HG03342 (cell line): ENCODE measurements at regions not wholly inside any gene's neighbourhood (a gene's known extent, or its start where the extent isn't known, plus 50 kb on each side); places are given as distances from the start of the nearest gene placed in this dataset.

Experiments
- ATAC-seq: cut with Tn5 transposase; IDR thresholded peaks from one replicate; pipeline ENCODE4 v1.9.1; 2021; ENCODE audit warnings: mild to moderate bottlenecking, moderate library complexity; ENCODE audit not compliant: unreplicated experiment

DNA sequence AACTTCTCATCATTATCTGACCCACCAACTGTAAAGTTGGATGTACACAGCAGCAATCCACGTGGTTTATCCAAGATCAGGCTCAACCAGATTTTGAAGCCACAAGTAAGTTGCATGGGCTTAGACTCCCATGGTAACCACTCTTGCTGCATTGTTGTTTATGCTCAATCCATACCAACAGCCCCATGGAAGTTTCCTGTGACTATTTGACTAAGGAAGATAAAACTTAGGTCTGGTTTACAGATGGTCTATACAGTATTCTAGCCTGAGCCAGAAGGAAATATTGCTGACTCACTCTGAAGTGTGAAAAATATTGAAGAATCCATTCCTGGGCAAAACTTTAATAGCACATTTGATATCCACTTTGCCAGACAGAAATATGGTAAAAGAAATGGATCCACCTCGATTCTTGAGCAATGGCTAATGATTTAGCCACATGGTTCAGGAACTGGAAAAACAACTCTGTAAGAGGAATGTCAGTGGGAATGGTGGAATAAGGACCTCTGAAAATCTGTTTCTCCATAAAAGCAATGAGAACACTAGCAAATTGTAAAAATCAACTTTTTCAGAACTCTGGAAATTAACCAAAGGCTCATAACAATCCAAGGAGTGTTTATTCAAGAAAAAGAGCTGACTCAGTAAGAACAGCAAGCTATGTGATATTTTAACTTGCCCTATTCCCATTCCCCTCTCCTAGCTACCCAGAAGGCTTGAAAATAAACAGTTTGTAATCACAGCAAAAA, 162.9 kb upstream of the STT3B start:
- ATAC-seq: no peak

DNA sequence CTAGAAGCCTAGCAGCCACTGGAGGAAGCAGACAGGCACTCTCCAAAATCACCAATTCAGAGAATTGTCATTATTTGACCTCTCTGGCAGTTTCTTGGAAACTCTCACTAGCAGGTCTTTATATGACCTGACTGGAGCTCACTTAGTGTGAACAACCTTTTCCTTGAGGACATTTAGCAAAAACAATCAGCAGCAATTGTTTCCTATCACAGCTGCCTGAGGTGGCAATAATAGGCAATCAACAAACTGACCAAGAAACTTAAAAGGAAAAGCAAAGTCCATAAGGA, 162.4 kb upstream of the STT3B start:
- no peak for ATAC-seq

DNA sequence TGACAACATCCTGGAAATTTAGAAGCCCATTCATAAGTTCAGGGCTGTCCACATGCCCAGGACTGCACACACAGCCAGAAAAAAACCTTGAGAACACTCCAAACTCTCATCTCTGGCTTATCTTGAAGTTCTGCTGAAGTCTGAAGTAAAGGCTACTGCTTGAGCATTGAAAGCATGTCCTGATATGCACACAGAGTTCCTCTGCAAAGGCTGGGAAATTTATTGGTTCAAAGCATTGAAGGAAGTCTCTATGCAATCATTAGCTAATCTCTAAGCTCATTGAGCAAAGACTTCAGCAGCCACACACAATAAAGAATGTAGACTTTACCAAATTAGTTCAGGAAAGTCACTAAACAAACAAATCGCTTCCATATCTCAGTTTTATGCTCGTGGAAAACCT, 162.0 kb upstream of the STT3B start:
- ATAC-seq: no peak

DNA sequence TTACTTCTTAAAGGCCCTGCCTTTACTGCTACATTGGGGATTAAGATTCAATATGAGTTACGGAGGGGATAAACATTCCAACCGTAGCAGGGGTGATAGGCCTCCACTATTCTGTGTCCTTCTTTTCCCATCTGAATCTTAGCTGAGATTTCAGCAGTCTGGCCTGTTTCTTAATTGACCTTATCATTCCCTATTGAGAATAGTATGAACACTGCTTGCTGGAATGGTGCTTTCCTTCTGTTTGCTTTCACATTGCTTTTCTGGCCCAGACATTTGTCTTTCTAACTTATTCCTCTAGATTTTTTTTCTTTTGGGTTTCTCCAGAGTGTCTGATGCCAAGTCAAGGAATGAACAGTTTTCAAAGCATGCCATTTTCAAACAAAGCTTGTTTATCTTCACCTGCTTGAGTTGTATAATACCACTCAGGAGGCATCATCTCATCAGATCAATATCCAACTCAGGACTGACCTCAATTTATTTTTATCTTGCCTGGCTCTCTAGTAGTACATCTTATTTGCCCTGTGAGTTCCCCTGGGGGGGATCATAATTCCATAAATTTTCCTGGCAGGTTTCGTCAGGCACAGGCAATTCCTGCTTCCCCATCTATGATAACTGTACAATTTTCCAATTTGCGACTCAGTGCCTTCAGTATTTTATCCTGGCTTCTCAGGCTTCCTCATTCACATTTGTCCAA, 161.1 kb upstream of the STT3B start:
- ATAC-seq: no peak

DNA sequence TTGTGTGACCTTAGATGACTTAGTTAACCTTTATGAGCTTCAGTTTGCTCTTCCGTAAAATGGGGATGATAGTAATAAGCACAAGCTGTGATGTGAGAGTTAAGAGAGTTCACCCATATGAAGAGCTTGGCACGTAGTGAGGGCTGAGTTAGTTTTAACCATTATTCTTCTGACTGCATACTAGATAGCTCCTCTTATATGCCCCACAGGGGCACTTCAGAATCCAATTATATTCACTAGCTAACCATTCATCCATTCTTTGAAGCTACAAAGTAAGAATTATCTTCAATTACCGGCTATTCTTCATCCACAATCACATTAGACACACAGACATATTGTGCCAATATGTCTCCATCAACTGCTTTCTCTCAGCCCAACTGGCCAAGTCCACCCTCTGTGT, 159.0 kb upstream of the STT3B start:
- no peak for ATAC-seq

DNA sequence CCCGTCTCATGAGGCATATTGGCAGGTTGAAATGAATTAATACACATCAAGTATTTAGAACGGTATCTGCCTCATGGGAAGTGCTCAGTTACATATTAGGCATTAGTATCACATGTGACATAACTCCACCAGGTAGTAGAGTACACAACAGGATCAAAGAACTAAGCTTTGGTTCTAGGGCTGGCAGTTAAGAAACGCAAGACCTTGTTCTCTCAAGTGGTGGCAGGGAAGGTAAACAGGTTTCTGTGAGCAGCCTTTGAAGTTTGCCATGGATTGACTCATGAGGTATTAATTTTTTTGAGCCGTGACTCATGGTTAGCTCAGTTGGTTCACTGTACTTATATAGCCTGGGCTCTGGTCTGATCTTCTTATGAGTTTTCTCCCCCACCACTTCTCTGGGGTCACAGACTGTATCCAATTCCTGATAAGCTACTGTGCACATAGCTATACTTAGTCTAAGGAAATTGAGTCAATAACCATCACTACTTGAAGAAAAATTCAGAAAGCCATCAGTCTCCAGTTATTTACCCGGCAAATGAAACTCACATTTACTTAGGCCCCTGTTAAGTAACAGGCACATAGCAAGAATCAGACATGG, 155.6 kb upstream of the STT3B start:
- no peak for ATAC-seq

DNA sequence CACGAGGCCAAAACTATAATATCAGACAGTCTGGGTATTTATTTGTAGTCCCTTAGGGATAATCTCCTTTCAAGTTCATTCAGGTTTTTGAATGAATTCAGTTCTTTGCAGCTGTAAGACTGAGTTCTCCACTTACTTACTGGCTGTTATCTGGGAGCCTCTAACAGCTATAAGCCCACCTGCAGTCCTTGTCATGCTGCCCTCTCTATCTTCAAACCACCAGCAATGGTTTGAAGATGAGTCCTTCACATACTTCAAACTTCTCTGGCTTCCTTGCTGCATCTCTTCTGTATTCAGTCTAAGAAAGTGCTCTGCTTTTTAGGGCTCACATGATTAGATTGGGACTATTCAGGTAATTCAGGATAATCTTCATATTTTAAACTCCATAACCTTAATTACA, 154.5 kb upstream of the STT3B start:
- ATAC-seq: no peak

DNA sequence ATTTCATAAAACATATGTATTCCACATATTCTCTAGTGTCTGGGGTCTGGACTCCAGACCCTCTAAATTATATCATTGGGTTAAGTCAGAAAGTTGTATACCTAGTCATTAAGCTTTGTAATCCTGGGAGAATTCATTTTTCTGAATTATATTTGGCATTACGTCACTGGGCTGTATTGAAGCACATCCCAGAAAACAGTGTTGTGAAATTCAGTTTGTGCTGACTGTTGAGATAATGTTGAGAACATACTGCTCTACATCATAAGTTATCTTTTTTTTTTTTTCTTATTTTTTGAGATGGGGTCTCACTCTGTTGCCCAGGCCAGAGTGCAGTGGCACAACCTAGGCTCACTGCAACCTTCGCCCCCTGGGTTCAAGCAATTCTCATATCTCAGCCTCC, 153.1 kb upstream of the STT3B start:
- no peak for ATAC-seq

DNA sequence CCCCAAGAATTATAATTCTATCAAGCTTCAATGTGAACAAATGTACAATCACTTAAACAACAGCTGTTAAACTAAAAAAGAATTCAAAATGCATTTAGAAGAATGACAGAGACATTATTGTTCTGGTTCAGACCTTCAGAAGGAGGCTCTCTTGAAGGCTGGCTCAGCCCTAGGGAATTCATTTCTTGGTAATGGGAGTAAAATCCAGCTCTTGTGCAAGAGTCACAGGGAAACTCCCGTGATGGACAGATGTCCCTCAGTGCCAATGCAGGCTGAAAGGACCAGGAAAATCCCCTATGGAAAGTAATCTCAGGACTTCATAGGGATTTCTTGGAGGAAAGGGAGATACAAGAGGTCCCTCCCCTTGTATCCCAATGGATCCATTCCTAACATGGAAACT, 149.9 kb upstream of the STT3B start:
- no peak for ATAC-seq

DNA sequence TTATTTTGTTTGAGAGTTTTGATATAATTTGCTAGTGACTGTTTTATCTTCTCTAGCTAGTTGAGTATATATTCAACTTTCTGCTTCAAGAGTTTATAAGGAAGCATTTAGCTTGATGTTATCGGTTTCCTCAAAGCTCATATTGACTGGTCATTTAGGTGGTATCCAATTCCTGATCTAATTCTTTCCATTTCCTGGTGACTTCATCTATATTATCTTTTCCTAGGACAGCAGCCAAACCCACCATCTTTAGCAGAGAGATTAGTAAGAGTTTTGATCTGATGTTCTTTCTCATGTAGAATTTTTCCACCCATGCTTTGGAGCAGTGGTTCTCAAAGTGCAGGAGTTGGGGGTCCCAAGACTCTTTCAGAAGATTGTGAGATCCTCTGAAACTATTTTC, 148.6 kb upstream of the STT3B start:
- no peak for ATAC-seq

DNA sequence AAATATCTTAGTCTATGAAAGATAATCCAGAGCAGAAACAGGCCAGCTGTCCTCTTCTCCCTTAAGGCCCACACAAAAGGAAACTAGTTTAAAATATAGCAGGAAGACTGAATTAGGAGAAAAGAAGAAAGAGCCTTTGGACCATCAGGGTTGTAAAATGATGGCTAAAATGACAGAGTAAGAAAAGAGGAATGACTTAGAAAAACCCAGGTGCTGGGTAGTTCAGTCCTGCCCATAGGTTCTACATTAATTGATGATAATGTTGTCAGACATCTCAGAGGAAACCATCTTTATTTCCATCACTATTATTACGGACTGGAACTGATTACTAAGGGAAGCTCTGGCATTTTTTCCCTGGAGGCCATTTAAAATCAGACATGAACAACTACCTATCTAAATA, 142.8 kb upstream of the STT3B start:
- ATAC-seq: no peak

DNA sequence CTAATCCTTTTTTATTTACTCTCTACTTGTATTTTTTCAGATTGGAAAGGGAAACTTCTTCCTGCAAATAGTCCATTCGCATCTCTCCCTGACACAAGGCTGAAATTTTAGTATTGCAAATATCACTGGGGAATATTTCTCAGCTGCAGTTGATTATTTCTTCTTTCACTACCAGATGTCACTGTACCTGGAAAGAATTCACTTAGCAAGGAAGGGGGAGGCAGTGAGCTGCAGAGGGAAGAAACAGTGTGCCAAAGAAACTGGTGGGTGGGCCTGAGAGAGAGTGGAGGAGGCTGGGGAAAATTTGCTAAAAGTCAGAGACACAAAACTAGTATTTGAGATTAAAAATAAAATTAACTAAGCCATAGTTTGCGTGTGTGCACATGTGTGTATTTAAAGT, 142.3 kb upstream of the STT3B start:
- no peak for ATAC-seq

DNA sequence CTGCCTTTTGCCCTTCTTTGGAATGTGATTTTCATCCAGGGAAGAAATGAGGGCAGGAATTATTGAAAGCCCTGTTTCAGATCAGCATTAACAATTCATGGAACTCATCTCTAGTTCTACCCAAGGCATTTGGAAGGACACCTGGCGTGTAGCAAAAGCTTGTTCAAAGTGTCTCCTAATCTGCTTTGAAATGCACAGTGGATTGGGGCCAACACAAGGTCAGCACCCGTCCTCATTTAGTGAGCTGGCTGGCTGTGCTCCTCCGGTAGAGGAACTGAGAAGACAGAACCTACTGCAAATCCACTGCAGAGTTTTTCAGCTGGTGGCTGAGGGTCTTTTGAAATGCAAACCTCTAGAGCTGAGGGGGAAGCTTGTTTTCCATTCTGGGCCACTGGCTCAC, 141.6 kb upstream of the STT3B start:
- no peak for ATAC-seq

DNA sequence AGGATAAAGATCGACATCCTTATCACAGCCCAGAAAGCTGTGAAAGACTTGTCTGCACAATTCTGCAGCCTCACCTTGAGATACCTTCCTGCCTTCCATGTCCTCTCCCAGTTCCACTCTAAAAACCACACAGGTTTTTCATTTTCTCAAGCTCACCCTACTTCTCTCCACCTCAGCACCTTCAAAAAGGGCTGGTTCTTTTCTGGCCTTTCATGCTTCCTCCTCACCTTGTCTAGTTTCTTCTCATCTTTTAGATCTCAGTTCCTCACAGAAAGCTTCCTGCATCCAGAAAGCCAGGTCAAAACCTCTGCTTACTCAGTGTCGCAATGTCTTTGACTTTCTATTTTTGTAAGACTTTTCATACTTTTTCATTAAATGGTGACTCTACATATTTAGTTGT, 140.2 kb upstream of the STT3B start:
- ATAC-seq: no peak

DNA sequence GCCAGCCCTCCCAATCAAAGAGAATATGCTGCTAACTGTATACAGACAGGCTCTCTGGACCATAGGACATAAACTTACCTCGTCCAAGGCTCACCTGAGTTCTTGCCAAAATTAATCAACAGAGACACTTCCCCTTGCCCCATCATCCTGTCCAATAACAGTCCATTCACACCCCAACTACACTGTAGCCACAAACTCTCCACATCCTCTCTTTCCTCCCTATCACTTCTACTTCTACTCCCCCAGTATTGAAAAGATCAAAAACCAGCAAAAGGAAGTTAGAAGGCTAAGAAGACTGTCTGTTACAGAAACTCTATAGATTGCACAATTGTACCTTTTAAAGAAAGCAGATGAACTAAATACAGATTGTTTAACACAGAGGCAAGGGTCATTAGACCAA, 133.5 kb upstream of the STT3B start:
- no peak for ATAC-seq

DNA sequence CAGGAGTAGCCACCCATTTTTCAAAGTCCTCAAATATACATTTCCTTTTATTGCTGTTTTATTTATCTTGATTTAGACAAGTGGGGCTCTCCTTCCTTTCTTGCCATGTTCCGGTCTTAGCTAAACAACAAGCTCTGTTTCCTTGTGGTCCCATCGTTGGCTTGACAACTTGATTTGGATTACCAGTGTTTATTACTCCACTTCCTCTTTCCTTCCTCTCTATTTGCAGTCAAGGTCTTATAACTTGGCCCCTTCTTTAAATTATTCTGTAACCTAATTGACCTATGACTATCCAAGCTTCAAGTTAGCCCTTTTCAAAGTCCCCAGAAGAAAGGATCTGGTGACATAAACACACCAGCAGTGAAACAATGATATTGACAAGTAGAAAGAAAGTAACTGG, 130.6 kb upstream of the STT3B start:
- no peak for ATAC-seq

DNA sequence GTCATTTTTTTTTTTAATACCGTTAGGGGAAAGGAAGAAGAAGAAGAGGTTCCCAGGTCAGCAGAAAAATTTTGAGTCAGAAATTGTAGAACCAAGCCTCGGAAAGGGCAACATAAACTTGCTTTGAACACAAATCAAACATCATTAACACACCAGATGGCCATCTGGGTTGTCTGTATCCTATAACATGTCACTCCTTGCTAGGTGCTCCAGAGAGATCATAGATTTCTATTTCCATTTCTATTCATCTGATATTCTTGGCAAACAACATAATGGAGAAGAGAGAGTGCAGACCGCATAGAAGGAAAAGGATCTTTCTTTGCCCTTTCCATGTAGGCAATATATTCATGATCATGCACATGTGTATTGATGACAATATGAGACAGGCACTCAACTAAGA, 129.5 kb upstream of the STT3B start:
- ATAC-seq: no peak

DNA sequence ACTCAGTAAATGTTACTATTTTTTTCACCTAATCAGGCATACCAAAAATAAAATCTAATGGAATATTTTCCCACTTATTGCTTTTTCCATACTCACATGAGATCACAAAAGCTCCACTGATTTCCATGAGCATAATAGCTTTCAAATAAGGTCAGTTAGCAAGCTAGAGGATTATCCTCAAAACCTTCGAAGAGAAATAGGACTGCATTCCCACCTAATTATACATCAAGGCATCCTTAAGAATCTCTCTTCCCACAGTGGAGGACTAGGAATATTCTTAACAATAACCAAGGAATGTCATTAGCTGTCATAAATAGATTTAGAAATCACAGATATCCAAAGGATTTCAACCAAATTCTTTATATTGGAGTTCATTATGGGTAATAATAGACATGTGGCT, 127.9 kb upstream of the STT3B start:
- no peak for ATAC-seq

DNA sequence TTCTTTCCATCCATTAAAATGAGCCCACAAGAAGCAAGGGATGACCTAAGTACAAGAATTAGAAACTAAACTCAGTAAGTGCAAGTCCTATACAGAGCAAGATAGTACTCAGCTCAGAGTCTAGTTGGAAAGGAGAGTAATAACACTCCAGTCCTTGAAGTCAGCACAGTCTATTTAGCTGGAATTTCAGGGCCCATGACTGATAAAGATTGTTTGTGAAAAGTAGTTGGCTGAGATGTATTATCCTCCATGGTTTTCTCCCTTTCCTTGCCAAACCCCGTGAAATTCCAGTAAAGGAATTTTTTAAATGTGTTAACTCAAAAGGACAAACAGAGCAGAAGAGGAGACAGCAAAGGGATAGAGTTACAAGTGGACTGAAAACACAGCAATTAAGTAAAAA, 127.2 kb upstream of the STT3B start:
- ATAC-seq: no peak

DNA sequence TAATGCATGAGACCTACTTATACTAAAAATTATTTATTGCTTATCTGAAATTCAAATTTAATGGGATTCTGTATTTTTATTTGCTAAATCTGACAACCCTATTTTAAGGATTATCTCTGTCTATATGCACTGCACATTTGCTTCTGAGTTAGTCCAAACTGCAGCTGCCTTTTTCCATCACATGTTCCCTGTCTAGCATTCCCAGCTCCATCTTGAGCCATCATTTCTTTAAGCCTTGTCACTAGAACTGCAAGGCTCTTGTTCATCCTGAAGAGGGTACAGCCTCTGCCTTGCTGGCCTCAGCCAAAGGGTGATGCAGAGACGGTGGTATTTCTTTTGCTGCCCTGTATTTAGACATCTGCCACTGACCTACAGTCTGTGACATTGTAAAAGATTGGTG, 125.8 kb upstream of the STT3B start:
- ATAC-seq: no peak

DNA sequence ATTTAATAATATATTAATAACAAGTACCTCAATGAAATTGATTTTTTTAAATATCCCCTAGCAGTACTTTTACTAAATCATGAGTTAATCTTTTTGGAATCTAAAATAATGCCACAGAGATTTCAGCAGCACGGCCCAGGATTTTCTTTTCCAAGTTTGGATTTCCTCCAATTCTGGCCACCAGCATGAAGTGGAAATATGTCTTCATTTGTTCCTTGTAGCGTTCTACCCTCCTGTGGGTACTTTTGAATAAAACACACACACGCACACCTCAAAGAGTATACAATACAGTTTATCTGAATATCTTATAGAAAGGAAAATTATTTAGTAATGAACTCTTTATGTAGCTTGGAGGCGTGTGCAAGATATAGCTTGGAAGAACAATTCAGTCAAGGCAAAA, 125.1 kb upstream of the STT3B start:
- ATAC-seq: no peak

DNA sequence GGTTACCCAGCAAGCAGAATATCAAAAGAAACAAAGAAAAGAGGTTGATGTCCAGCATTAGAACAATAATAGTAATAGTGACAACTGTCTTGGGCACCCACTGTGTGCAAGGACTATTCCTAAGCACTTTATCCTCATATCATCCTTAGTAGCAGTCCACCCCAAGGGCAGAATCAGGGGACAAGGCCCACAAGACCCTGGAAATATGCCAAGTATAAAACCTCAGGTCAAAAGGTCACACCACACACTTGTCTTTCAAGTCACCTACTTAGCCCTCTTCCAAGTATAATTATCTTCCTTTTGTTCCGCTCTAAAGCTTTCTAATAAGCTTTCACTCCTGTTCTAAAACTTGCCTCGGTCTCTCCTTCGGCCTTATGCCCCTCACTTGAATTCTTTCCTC, 124.0 kb upstream of the STT3B start:
- no peak for ATAC-seq

DNA sequence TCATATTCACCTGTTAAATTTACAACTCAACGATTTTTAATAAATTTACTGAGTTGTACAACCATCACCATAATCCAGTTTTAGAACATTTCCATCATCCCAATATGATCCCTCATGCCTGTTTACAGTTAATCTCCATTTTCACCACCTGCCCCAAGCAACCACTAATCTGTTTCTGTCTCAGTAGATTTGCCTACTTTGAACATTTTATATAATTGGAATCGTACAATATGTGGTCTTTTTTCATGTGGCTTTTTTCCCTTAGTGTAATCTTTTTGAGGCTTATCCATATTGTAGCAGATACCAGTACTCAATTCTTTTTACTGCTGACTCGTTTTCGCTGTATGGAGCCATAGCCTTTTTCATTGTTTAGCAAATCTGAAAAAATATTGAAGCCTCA, 123.3 kb upstream of the STT3B start:
- no peak for ATAC-seq
